SK-N-SH (cell line): ENCODE measurements at regions not wholly inside any gene's neighbourhood (a gene's known extent, or its start where the extent isn't known, plus 50 kb on each side); places are given as distances from the start of the nearest gene placed in this dataset.

Experiments used
- CTCF ChIA-PET: fragments of 300-600, 350-600 bp; formaldehyde crosslinking; extraction: SDS; loops from one replicate; lab custom pipeline; 2021; lab: Yijun Ruan, JAX
- POLR2A ChIA-PET: fragments of 350-600 bp; sonication (Branson Sonifier 250); formaldehyde crosslinking; extraction: SDS; loops from one replicate; lab custom pipeline; 2020; ENCODE audit warnings: antibody characterized with exemption, inconsistent platforms; lab: Yijun Ruan, JAX
- DNase-seq: peaks from one replicate; pipeline ENCODE4 v3.0.0; 2012
- H2AFZ ChIP-seq: fragments of 200-600 bp; sonication (generic); 2 replicates; pipeline ENCODE4 v1.8.1; 2016; ENCODE audit warnings: antibody characterized with exemption, mild to moderate bottlenecking, low read depth
- H3F3A ChIP-seq: fragments of 200-600 bp; sonication (generic); replicated peaks from 2 replicates; pipeline ENCODE3; 2016; ENCODE audit warnings: antibody characterized with exemption, mild to moderate bottlenecking; ENCODE audit not compliant: insufficient read depth
- H3K27ac ChIP-seq, 2 experiments: fragments of 200-500 bp in 1 of 2; fragments of 200-600 bp in 1 of 2; sonication (Bioruptor generic) in 1 of 2; sonication (generic), shearing (Covaris generic) in 1 of 2; 2 replicates each; pipeline versions ENCODE4 v1.5.1 to v1.6.1; 2014 to 2016; ENCODE audit warnings: low read depth in 2 of 2, inconsistent platforms in 1 of 2, low read length in 1 of 2, mild to moderate bottlenecking in 1 of 2, mixed read lengths in 1 of 2
- H3K27me3 ChIP-seq: fragments of 200-600 bp; sonication (generic), shearing (Covaris generic); 2 replicates; pipeline ENCODE4 v1.6.1; 2016; ENCODE audit warnings: mixed run types; ENCODE audit not compliant: insufficient read depth
- H3K36me3 ChIP-seq, 2 experiments: fragments of 200-500 bp in 1 of 2; fragments of 200-600 bp in 1 of 2; sonication (Bioruptor generic) in 1 of 2; sonication (generic) in 1 of 2; replicated peaks in 1 of 2; 2 replicates each; pipeline versions ENCODE3 to v1.5.1; 2014 to 2016; ENCODE audit warnings: low read length in 1 of 2, mild to moderate bottlenecking in 1 of 2; ENCODE audit not compliant: insufficient read depth in 2 of 2, control insufficient read depth in 1 of 2
- H3K4me1 ChIP-seq, 2 experiments: fragments of 200-500 bp in 1 of 2; fragments of 200-600 bp in 1 of 2; sonication (Bioruptor generic) in 1 of 2; sonication (generic), shearing (Covaris generic) in 1 of 2; 2 replicates each; pipeline versions ENCODE4 v1.5.1 to v1.6.1; 2014 to 2016; ENCODE audit warnings: low read depth in 1 of 2, low read length in 1 of 2, mixed run types in 1 of 2; ENCODE audit not compliant: insufficient read depth in 2 of 2, control insufficient read depth in 1 of 2
- H3K4me2 ChIP-seq: fragments of 200-600 bp; sonication (generic), shearing (Covaris generic); 2 replicates; pipeline ENCODE4 v1.6.1; 2017; ENCODE audit warnings: mixed run types
- H3K4me3 ChIP-seq, 2 experiments: fragments of 200-500 bp in 1 of 2; fragments of 200-600 bp in 1 of 2; sonication (Bioruptor generic) in 1 of 2; sonication (generic), shearing (Covaris generic) in 1 of 2; 2 replicates each; pipeline versions ENCODE4 v1.5.1 to v1.8.1; 2014 to 2016; ENCODE audit warnings: low read depth in 2 of 2, inconsistent platforms in 1 of 2, low read length in 1 of 2, mild to moderate bottlenecking in 1 of 2, mixed read lengths in 1 of 2, moderate library complexity in 1 of 2
- H3K79me2 ChIP-seq: fragments of 200-600 bp; sonication (generic); 2 replicates; pipeline ENCODE4 v1.8.1; 2017; ENCODE audit warnings: mild to moderate bottlenecking; ENCODE audit not compliant: insufficient read depth
- H3K9ac ChIP-seq: fragments of 200-600 bp; sonication (generic); 2 replicates; pipeline ENCODE4 v1.6.1; 2017; ENCODE audit warnings: mixed run types
- H3K9me2 ChIP-seq: fragments of 200-600 bp; sonication (generic); 2 replicates; pipeline ENCODE4 v1.6.1; 2017; ENCODE audit warnings: mixed run types
- H3K9me3 ChIP-seq: fragments of 200-600 bp; sonication (generic); 2 replicates; pipeline ENCODE4 v1.6.1; 2017; ENCODE audit warnings: mixed run types, mild to moderate bottlenecking, moderate library complexity
- H4K20me1 ChIP-seq: fragments of 200-600 bp; sonication (generic); 2 replicates; pipeline ENCODE4 v1.6.1; 2017; ENCODE audit warnings: mild to moderate bottlenecking, mixed run types; ENCODE audit not compliant: insufficient read depth
- CHD2 ChIP-seq: fragments of 150-350 bp; IDR thresholded peaks from 2 replicates; pipeline ENCODE4 v1.6.1; 2018; ENCODE audit warnings: low read length; ENCODE audit not compliant: partially characterized antibody
- ELF1 ChIP-seq: IDR thresholded peaks from 2 replicates; pipeline ENCODE4 v1.4.0; 2012
- FOXJ3 ChIP-seq: sonication (generic); formaldehyde crosslinking; IDR thresholded peaks from 2 replicates; pipeline ENCODE4 v1.5.1; 2020; ENCODE audit warnings: mild to moderate bottlenecking, missing genetic modification reagents
- FOXM1 ChIP-seq: IDR thresholded peaks from 2 replicates; pipeline ENCODE4 v1.4.0; 2012; ENCODE audit warnings: low read depth, mild to moderate bottlenecking
- GABPA ChIP-seq: IDR thresholded peaks from 2 replicates; pipeline ENCODE4 v1.4.0; 2012; ENCODE audit warnings: low read depth, mild to moderate bottlenecking
- MEF2A ChIP-seq: IDR thresholded peaks from 2 replicates; pipeline ENCODE4 v1.4.0; 2012; ENCODE audit warnings: low read depth, borderline replicate concordance
- PBX3 ChIP-seq: IDR thresholded peaks from 2 replicates; pipeline ENCODE4; 2012
- POLR2AphosphoS5 ChIP-seq: IDR thresholded peaks from 2 replicates; pipeline ENCODE4 v1.6.1; 2012; ENCODE audit warnings: low read depth, low read length
- RFX5 ChIP-seq: IDR thresholded peaks from 2 replicates; pipeline ENCODE4 v1.6.1; 2012; ENCODE audit warnings: mild to moderate bottlenecking, improper control_type of control experiment, low read length
- RXRA ChIP-seq: IDR thresholded peaks from 2 replicates; pipeline ENCODE4 v1.4.0; 2012; ENCODE audit warnings: low read depth, mild to moderate bottlenecking, borderline replicate concordance
- USF1 ChIP-seq: IDR thresholded peaks from 2 replicates; pipeline ENCODE4 v1.4.0; 2012; ENCODE audit warnings: low read depth, borderline replicate concordance
- ZBTB33 ChIP-seq: IDR thresholded peaks from 2 replicates; pipeline ENCODE4 v1.4.0; 2012; ENCODE audit warnings: low read depth, borderline replicate concordance
- WGBS: methylation state at CpG from one replicate; pipeline ENCODE4 v1.1.6; 2017; ENCODE audit warnings: low lambda C conversion rate; 5-methylcytosine and 5-hydroxymethylcytosine counted together

GRCh38 chr10:21180604-21181003 lies 283.5 kb upstream of the NEBL start:
- H3K9me2 ChIP-seq: no peaks in the 10 kb centered on the region
- TF ChIP-seq FOXJ3 (CRISPR knock-in tag): no peak
- TF ChIP-seq MEF2A: no peak
- no peak for TF ChIP-seq RFX5
- no peak for TF ChIP-seq GABPA
- no peak for TF ChIP-seq CHD2
- TF ChIP-seq, all 33 proteins: peak for 0
- Histone ChIP-seq H3K36me3 (no peaks in the 10 kb centered on the region), H3F3A (peaks cover 22% of the 10 kb centered on the region), H3K9me3 (no peaks in the 10 kb centered on the region), H3K79me2 (no peaks in the 10 kb centered on the region), H3K4me3 (no peak overlapping the region), H3K4me1 (no peaks in the 10 kb centered on the region; a peak in 1 of 4 replicates), H2AFZ (no peak overlapping the region), H3K4me2 (no peak overlapping the region), H4K20me1 (no peaks in the 10 kb centered on the region), H3K9ac (no peak overlapping the region), H3K27ac (no peak overlapping the region), H3K27me3 (no peaks in the 10 kb centered on the region)
- no peak for DNase-seq
- ChIA-PET CTCF (interaction anchor here (1.0 kb wide), 1 partner anchor 9 kb away, joined by 4 read pairs; no protein-coding TSS in a partner anchor), POLR2A (no interaction called here)

GRCh38 chr10:21176934-21177480 lies 279.9 kb upstream of the NEBL start:
- Histone ChIP-seq H3K4me2 (no peak overlapping the region), H3K9me3 (no peaks in the 10 kb centered on the region), H3K36me3 (no peaks in the 10 kb centered on the region), H3K4me1 (peaks cover 0 to 13% of the 10 kb centered on the region in 2 experiments; a peak in 1 of 4 replicates), H3K4me3 (no peak overlapping the region), H3K79me2 (no peaks in the 10 kb centered on the region), H3F3A (peaks cover 3% of the 10 kb centered on the region), H4K20me1 (no peaks in the 10 kb centered on the region), H3K9ac (no peak overlapping the region), H2AFZ (no peak overlapping the region), H3K27ac (no peak overlapping the region), H3K27me3 (no peaks in the 10 kb centered on the region), H3K9me2 (no peaks in the 10 kb centered on the region)
- TF ChIP-seq USF1: peak; percentile 58; the same call in 1 of the 2 replicates
- TF ChIP-seq ZBTB33: no peak
- TF ChIP-seq PBX3: no peak
- TF ChIP-seq RFX5: peak; percentile 91
- no peak for TF ChIP-seq POLR2AphosphoS5
- TF ChIP-seq MEF2A: no peak
- no peak for TF ChIP-seq RXRA
- no peak for TF ChIP-seq ELF1
- TF ChIP-seq FOXM1: no peak
- ChIA-PET CTCF (interaction anchor here (1.0 kb wide), 1 partner anchor 21 kb away, joined by 3 read pairs; no protein-coding TSS in a partner anchor), POLR2A (no interaction called here)
- 83% methylated on average over 6 of the region's 6 CpGs for WGBS
- DNase-seq: no peak
